HepG2 (cell line): ENCODE measurements at regions not wholly inside any gene's neighbourhood (a gene's known extent, or its start where the extent isn't known, plus 50 kb on each side); places are given as distances from the start of the nearest gene placed in this dataset.

Source experiments
- ATAC-seq: fragments of 200-7000 bp; cut with Tn5 transposase; 3 replicates; pipeline ENCODE4 v1.9.1; 2020; ENCODE audit warnings: mild to moderate bottlenecking, moderate library complexity
- BruUV-seq: library from RNA; stranded (reverse); fragments of 400-500 nt; replicated peaks from 2 replicates; lab custom pipeline; 2021; lab: Mats Ljungman, UMichigan
- CTCF ChIA-PET: fragments of 300-600 bp; formaldehyde crosslinking; extraction: SDS; loops from one replicate; lab custom pipeline; 2021; ENCODE audit warnings: low total read pairs, inconsistent platforms, low intra/inter-chr PET ratio; lab: Yijun Ruan, JAX
- POLR2A ChIA-PET: fragments of 350-600 bp; sonication (Branson Sonifier 250); formaldehyde crosslinking; loops from one replicate; lab custom pipeline; 2020; ENCODE audit warnings: antibody characterized with exemption, inconsistent platforms; lab: Yijun Ruan, JAX
- DNase-seq: peaks from one replicate; pipeline ENCODE4 v3.0.0-alpha.2; 2015; ENCODE audit warnings: low spot score
- FAIRE-seq: peaks from 3 replicates; lab custom pipeline; 2011; peaks lifted over from hg19 to GRCh38; lab: Jason Lieb, UNC
- H2AFZ ChIP-seq: one replicate; pipeline ENCODE4 v1.6.1; 2011; ENCODE audit warnings: low read length, inconsistent platforms
- H3K27ac ChIP-seq: fragments of 300-600 bp; 3 replicates; pipeline ENCODE4 v1.8.0; 2011; ENCODE audit warnings: mixed run types, mild to moderate bottlenecking, mixed read lengths, low read length, inconsistent platforms; ENCODE audit not compliant: insufficient read depth; ENCODE audit errors: extremely low read length
- H3K27me3 ChIP-seq, 2 experiments: fragments of 200-600 bp in 1 of 2; 2 replicates in 1 of 2; 3 replicates in 1 of 2; pipeline versions ENCODE4 v1.6.0 to v1.8.0; 2011; ENCODE audit warnings: low read length in 2 of 2, mild to moderate bottlenecking in 2 of 2, moderate library complexity in 2 of 2, inconsistent platforms in 1 of 2; ENCODE audit not compliant: insufficient read depth in 2 of 2, control insufficient read depth in 1 of 2
- H3K36me3 ChIP-seq, 2 experiments: fragments of 200-600 bp in 1 of 2; replicated peaks in 1 of 2; 2 replicates in 1 of 2; 3 replicates in 1 of 2; pipeline versions ENCODE4 v1.5.1 to v1.8.0; 2011; ENCODE audit warnings: low read length in 2 of 2, inconsistent platforms in 1 of 2; ENCODE audit not compliant: insufficient read depth in 2 of 2, control insufficient read depth in 1 of 2
- H3K4me1 ChIP-seq: 2 replicates; pipeline ENCODE4 v1.5.1; 2012; ENCODE audit warnings: low read length, inconsistent platforms; ENCODE audit not compliant: insufficient read depth
- H3K4me2 ChIP-seq: 2 replicates; pipeline ENCODE4 v1.6.0; 2011; ENCODE audit warnings: low read depth, low read length, inconsistent platforms
- H3K4me3 ChIP-seq, 3 experiments: fragments of 200-600 bp in 1 of 3; sonication (generic), shearing (Covaris generic) in 1 of 3; replicated peaks in 1 of 3; 2 replicates each; pipeline ENCODE4 v1.5.1; 2011 to 2016; ENCODE audit warnings: low read length in 3 of 3, inconsistent platforms in 2 of 3, low read depth in 2 of 3, mild to moderate bottlenecking in 2 of 3, control low read depth in 1 of 3, mixed read lengths in 1 of 3; ENCODE audit not compliant: insufficient read depth in 1 of 3
- H3K79me2 ChIP-seq: one replicate; pipeline ENCODE4 v1.6.1; 2011; ENCODE audit warnings: low read length, inconsistent platforms; ENCODE audit not compliant: insufficient read depth
- H3K9ac ChIP-seq: 2 replicates; pipeline ENCODE4 v1.6.0; 2011; ENCODE audit warnings: mild to moderate bottlenecking, low read depth, low read length, inconsistent platforms; ENCODE audit not compliant: insufficient read depth
- H3K9me3 ChIP-seq: 2 replicates; pipeline ENCODE4 v1.5.1; 2012; ENCODE audit warnings: mild to moderate bottlenecking, low read length
- H4K20me1 ChIP-seq: 2 replicates; pipeline ENCODE4 v1.6.0; 2011; ENCODE audit warnings: inconsistent platforms, mild to moderate bottlenecking, low read length, moderate library complexity; ENCODE audit not compliant: insufficient read depth
- BRCA1 ChIP-seq: sonication (generic); formaldehyde crosslinking; IDR thresholded peaks from 2 replicates; pipeline ENCODE4 v1.4.0; 2020; ENCODE audit warnings: missing genetic modification reagents
- EED ChIP-seq: sonication (generic); formaldehyde crosslinking; IDR thresholded peaks from 2 replicates; pipeline ENCODE4 v1.5.0; 2020; ENCODE audit warnings: mild to moderate bottlenecking, missing genetic modification reagents
- GFI1 ChIP-seq: sonication (generic); formaldehyde crosslinking; IDR thresholded peaks from 2 replicates; pipeline ENCODE4 v1.5.0; 2020; ENCODE audit warnings: missing genetic modification reagents, mild to moderate bottlenecking, borderline replicate concordance
- IRF1 ChIP-seq: sonication (generic); formaldehyde crosslinking; IDR thresholded peaks from 2 replicates; pipeline ENCODE4 v1.4.0; 2020; ENCODE audit warnings: low read depth, mild to moderate bottlenecking, missing genetic modification reagents
- KDM1A ChIP-seq: IDR thresholded peaks from 2 replicates; pipeline ENCODE4 v1.6.1; 2016; ENCODE audit warnings: missing compliant biosample characterization
- SMAD1 ChIP-seq: sonication (generic); formaldehyde crosslinking; IDR thresholded peaks from 2 replicates; pipeline ENCODE4 v1.4.0; 2020; ENCODE audit warnings: missing genetic modification reagents, low read depth, mild to moderate bottlenecking, borderline replicate concordance
- SNAPC2 ChIP-seq: sonication (generic); formaldehyde crosslinking; IDR thresholded peaks from 2 replicates; pipeline ENCODE4 v1.8.1; 2022; ENCODE audit warnings: mild to moderate bottlenecking, missing genetic modification reagents
- SP2 ChIP-seq: sonication (generic); formaldehyde crosslinking; IDR thresholded peaks from 2 replicates; pipeline ENCODE4 v1.5.1; 2020; ENCODE audit warnings: mild to moderate bottlenecking, missing genetic modification reagents
- ZNF720 ChIP-seq: sonication (generic); formaldehyde crosslinking; IDR thresholded peaks from 2 replicates; pipeline ENCODE4 v1.4.0; 2020; ENCODE audit warnings: missing genetic modification reagents
- WGBS: methylation state at CpG from one replicate; pipeline ENCODE4 v1.1.6; 2017; ENCODE audit warnings: low lambda C conversion rate; 5-methylcytosine and 5-hydroxymethylcytosine counted together
- in situ Hi-C: cut with HindIII; loops from 2 replicates; pipeline ENCODE4 v1.10.0; 2017; ENCODE audit warnings: low pct_unique_long_range_greater_than_20kb; ENCODE audit not compliant: extremely low pct_ligation_motif_present
- intact Hi-C: fragments of 100-400 bp; cut with micrococcal nuclease; formaldehyde crosslinking; loops from one replicate; pipeline ENCODE4 v1.10.0; 2022; ENCODE audit not compliant: unreplicated experiment
- TF ChIP-seq, protein P1 (sequence below): sonication (generic); formaldehyde crosslinking; conservative IDR thresholded peaks from 2 replicates; pipeline ENCODE4 v1.4.0; 2020; ENCODE audit warnings: missing genetic modification reagents
- TF ChIP-seq, protein P2 (sequence below): sonication (generic); formaldehyde crosslinking; IDR thresholded peaks from 2 replicates; pipeline ENCODE4 v1.4.0; 2020; ENCODE audit warnings: mild to moderate bottlenecking, missing genetic modification reagents

DNA sequence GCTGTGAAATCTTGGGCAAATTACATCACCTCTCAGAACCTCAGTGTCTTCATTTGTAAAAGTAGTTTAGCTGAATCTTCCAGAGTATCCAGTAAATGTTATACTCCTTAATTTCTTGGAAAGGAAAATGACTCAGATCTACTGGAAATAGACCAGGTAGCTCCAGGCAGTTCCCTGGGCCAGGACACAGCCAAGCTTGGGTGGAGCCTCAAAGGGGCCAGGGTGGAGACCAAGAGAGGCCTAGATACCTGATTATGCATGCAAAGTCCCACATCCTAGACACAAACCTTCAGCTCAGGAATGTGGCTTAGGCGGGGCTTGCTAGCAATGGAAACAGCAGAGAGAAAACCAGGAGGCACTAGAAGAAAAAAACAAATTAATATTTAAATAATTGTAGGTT lies 272.8 kb downstream of the MAFB start (continued):
- TF ChIP-seq, protein P1, sequence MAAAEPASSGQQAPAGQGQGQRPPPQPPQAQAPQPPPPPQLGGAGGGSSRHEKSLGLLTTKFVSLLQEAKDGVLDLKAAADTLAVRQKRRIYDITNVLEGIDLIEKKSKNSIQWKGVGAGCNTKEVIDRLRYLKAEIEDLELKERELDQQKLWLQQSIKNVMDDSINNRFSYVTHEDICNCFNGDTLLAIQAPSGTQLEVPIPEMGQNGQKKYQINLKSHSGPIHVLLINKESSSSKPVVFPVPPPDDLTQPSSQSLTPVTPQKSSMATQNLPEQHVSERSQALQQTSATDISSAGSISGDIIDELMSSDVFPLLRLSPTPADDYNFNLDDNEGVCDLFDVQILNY (CRISPR knock-in tag): no peak
- TF ChIP-seq IRF1 (CRISPR knock-in tag): no peak
- TF ChIP-seq BRCA1 (CRISPR knock-in tag): no peak
- no peak for TF ChIP-seq SMAD1 (CRISPR knock-in tag)
- TF ChIP-seq SP2 (CRISPR knock-in tag): no peak
- TF ChIP-seq, all 625 proteins: peak for 0

GRCh38 chr20:40414843-40415615 lies 274.0 kb downstream of the MAFB start:
- H3K9ac ChIP-seq: no peak overlapping the region
- DNase-seq (no peak), ATAC-seq (no peak), FAIRE-seq (no peak)
- CTCF ChIA-PET: no interaction called here
- WGBS: 3% methylated on average over 5 of the region's 5 CpGs
- BruUV-seq: no TSS peak
- H3K27me3 ChIP-seq: no peaks in the 10 kb centered on the region
- H3K36me3 ChIP-seq: no peaks in the 10 kb centered on the region
- no peak overlapping the region for H3K4me2 ChIP-seq
- no peaks in the 10 kb centered on the region for H3K9me3 ChIP-seq
- in situ Hi-C loops: no loop called here
- TF ChIP-seq GFI1 (no peak), EED (CRISPR knock-in tag) (no peak), KDM1A (CRISPR knock-in tag) (no peak), ZNF720 (CRISPR knock-in tag) (no peak), SNAPC2 (CRISPR knock-in tag) (peak; percentile 77; the same call in 1 of the 2 replicates)
- TF ChIP-seq, protein P2, sequence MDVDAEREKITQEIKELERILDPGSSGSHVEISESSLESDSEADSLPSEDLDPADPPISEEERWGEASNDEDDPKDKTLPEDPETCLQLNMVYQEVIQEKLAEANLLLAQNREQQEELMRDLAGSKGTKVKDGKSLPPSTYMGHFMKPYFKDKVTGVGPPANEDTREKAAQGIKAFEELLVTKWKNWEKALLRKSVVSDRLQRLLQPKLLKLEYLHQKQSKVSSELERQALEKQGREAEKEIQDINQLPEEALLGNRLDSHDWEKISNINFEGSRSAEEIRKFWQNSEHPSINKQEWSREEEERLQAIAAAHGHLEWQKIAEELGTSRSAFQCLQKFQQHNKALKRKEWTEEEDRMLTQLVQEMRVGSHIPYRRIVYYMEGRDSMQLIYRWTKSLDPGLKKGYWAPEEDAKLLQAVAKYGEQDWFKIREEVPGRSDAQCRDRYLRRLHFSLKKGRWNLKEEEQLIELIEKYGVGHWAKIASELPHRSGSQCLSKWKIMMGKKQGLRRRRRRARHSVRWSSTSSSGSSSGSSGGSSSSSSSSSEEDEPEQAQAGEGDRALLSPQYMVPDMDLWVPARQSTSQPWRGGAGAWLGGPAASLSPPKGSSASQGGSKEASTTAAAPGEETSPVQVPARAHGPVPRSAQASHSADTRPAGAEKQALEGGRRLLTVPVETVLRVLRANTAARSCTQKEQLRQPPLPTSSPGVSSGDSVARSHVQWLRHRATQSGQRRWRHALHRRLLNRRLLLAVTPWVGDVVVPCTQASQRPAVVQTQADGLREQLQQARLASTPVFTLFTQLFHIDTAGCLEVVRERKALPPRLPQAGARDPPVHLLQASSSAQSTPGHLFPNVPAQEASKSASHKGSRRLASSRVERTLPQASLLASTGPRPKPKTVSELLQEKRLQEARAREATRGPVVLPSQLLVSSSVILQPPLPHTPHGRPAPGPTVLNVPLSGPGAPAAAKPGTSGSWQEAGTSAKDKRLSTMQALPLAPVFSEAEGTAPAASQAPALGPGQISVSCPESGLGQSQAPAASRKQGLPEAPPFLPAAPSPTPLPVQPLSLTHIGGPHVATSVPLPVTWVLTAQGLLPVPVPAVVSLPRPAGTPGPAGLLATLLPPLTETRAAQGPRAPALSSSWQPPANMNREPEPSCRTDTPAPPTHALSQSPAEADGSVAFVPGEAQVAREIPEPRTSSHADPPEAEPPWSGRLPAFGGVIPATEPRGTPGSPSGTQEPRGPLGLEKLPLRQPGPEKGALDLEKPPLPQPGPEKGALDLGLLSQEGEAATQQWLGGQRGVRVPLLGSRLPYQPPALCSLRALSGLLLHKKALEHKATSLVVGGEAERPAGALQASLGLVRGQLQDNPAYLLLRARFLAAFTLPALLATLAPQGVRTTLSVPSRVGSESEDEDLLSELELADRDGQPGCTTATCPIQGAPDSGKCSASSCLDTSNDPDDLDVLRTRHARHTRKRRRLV: peak; percentile 63; the same call in 1 of the 2 replicates
- H3K27ac ChIP-seq: no peak overlapping the region
- H4K20me1 ChIP-seq: no peaks in the 10 kb centered on the region
- intact Hi-C loops: no loop called here
- H3K4me1 ChIP-seq: no peaks in the 10 kb centered on the region
- H2AFZ ChIP-seq: no peak overlapping the region
- no peak overlapping the region for H3K4me3 ChIP-seq
- POLR2A ChIA-PET: no interaction called here
- no peaks in the 10 kb centered on the region for H3K79me2 ChIP-seq
